NCI-H226 (cell line): ENCODE measurements at regions not wholly inside any gene's neighbourhood (a gene's known extent, or its start where the extent isn't known, plus 50 kb on each side); places are given as distances from the start of the nearest gene placed in this dataset.

ENCODE experiments used
- DNase-seq: peaks from one replicate; pipeline ENCODE4 v3.0.0-alpha.2; 2015

- DNase-seq: no peak
These were observed 97.6 kb upstream of the SLITRK6 start for GRCh38 chr13:85896516-85897450.

GRCh38 chr13:85887406-85887805, 88.2 kb upstream of the SLITRK6 start:
- DNase-seq: no peak

GRCh38 chr13:85879014-85879413, 79.8 kb upstream of the SLITRK6 start:
- no peak for DNase-seq

- peak; percentile 12 for DNase-seq
These were observed 65.8 kb upstream of the SLITRK6 start for GRCh38 chr13:85864963-85865530.

GRCh38 chr13:85853901-85854663, 54.9 kb upstream of the SLITRK6 start:
- DNase-seq: no peak

GRCh38 chr13:85853161-85853894, 54.1 kb upstream of the SLITRK6 start:
- DNase-seq: no peak
